SK-N-SH (cell line): ENCODE measurements at regions not wholly inside any gene's neighbourhood (a gene's known extent, or its start where the extent isn't known, plus 50 kb on each side); places are given as distances from the start of the nearest gene placed in this dataset.

Experiments used
- CTCF ChIA-PET: fragments of 300-600, 350-600 bp; formaldehyde crosslinking; extraction: SDS; loops from one replicate; lab custom pipeline; 2021; lab: Yijun Ruan, JAX
- POLR2A ChIA-PET: fragments of 350-600 bp; sonication (Branson Sonifier 250); formaldehyde crosslinking; extraction: SDS; loops from one replicate; lab custom pipeline; 2020; ENCODE audit warnings: antibody characterized with exemption, inconsistent platforms; lab: Yijun Ruan, JAX
- DNase-seq: peaks from one replicate; pipeline ENCODE4 v3.0.0; 2012
- H2AFZ ChIP-seq: fragments of 200-600 bp; sonication (generic); 2 replicates; pipeline ENCODE4 v1.8.1; 2016; ENCODE audit warnings: antibody characterized with exemption, mild to moderate bottlenecking, low read depth
- H3F3A ChIP-seq: fragments of 200-600 bp; sonication (generic); replicated peaks from 2 replicates; pipeline ENCODE3; 2016; ENCODE audit warnings: antibody characterized with exemption, mild to moderate bottlenecking; ENCODE audit not compliant: insufficient read depth
- H3K27ac ChIP-seq, 2 experiments: fragments of 200-500 bp in 1 of 2; fragments of 200-600 bp in 1 of 2; sonication (Bioruptor generic) in 1 of 2; sonication (generic), shearing (Covaris generic) in 1 of 2; 2 replicates each; pipeline versions ENCODE4 v1.5.1 to v1.6.1; 2014 to 2016; ENCODE audit warnings: low read depth in 2 of 2, inconsistent platforms in 1 of 2, low read length in 1 of 2, mild to moderate bottlenecking in 1 of 2, mixed read lengths in 1 of 2
- H3K27me3 ChIP-seq: fragments of 200-600 bp; sonication (generic), shearing (Covaris generic); 2 replicates; pipeline ENCODE4 v1.6.1; 2016; ENCODE audit warnings: mixed run types; ENCODE audit not compliant: insufficient read depth
- H3K36me3 ChIP-seq, 2 experiments: fragments of 200-500 bp in 1 of 2; fragments of 200-600 bp in 1 of 2; sonication (Bioruptor generic) in 1 of 2; sonication (generic) in 1 of 2; replicated peaks in 1 of 2; 2 replicates each; pipeline versions ENCODE3 to v1.5.1; 2014 to 2016; ENCODE audit warnings: low read length in 1 of 2, mild to moderate bottlenecking in 1 of 2; ENCODE audit not compliant: insufficient read depth in 2 of 2, control insufficient read depth in 1 of 2
- H3K4me1 ChIP-seq, 2 experiments: fragments of 200-500 bp in 1 of 2; fragments of 200-600 bp in 1 of 2; sonication (Bioruptor generic) in 1 of 2; sonication (generic), shearing (Covaris generic) in 1 of 2; 2 replicates each; pipeline versions ENCODE4 v1.5.1 to v1.6.1; 2014 to 2016; ENCODE audit warnings: low read depth in 1 of 2, low read length in 1 of 2, mixed run types in 1 of 2; ENCODE audit not compliant: insufficient read depth in 2 of 2, control insufficient read depth in 1 of 2
- H3K4me2 ChIP-seq: fragments of 200-600 bp; sonication (generic), shearing (Covaris generic); 2 replicates; pipeline ENCODE4 v1.6.1; 2017; ENCODE audit warnings: mixed run types
- H3K4me3 ChIP-seq, 2 experiments: fragments of 200-500 bp in 1 of 2; fragments of 200-600 bp in 1 of 2; sonication (Bioruptor generic) in 1 of 2; sonication (generic), shearing (Covaris generic) in 1 of 2; 2 replicates each; pipeline versions ENCODE4 v1.5.1 to v1.8.1; 2014 to 2016; ENCODE audit warnings: low read depth in 2 of 2, inconsistent platforms in 1 of 2, low read length in 1 of 2, mild to moderate bottlenecking in 1 of 2, mixed read lengths in 1 of 2, moderate library complexity in 1 of 2
- H3K79me2 ChIP-seq: fragments of 200-600 bp; sonication (generic); 2 replicates; pipeline ENCODE4 v1.8.1; 2017; ENCODE audit warnings: mild to moderate bottlenecking; ENCODE audit not compliant: insufficient read depth
- H3K9ac ChIP-seq: fragments of 200-600 bp; sonication (generic); 2 replicates; pipeline ENCODE4 v1.6.1; 2017; ENCODE audit warnings: mixed run types
- H3K9me2 ChIP-seq: fragments of 200-600 bp; sonication (generic); 2 replicates; pipeline ENCODE4 v1.6.1; 2017; ENCODE audit warnings: mixed run types
- H3K9me3 ChIP-seq: fragments of 200-600 bp; sonication (generic); 2 replicates; pipeline ENCODE4 v1.6.1; 2017; ENCODE audit warnings: mixed run types, mild to moderate bottlenecking, moderate library complexity
- H4K20me1 ChIP-seq: fragments of 200-600 bp; sonication (generic); 2 replicates; pipeline ENCODE4 v1.6.1; 2017; ENCODE audit warnings: mild to moderate bottlenecking, mixed run types; ENCODE audit not compliant: insufficient read depth
- CHD2 ChIP-seq: fragments of 150-350 bp; IDR thresholded peaks from 2 replicates; pipeline ENCODE4 v1.6.1; 2018; ENCODE audit warnings: low read length; ENCODE audit not compliant: partially characterized antibody
- CTCF ChIP-seq: fragments of 200-600 bp; sonication (generic); IDR thresholded peaks from 2 replicates; pipeline ENCODE4 v1.6.1; 2017; ENCODE audit warnings: antibody characterized with exemption, mild to moderate bottlenecking, moderate library complexity
- ELF1 ChIP-seq: IDR thresholded peaks from 2 replicates; pipeline ENCODE4 v1.4.0; 2012
- FOSL2 ChIP-seq: IDR thresholded peaks from 2 replicates; pipeline ENCODE4 v1.4.0; 2012; ENCODE audit warnings: low read depth, mild to moderate bottlenecking, moderate library complexity, borderline replicate concordance
- GABPA ChIP-seq: IDR thresholded peaks from 2 replicates; pipeline ENCODE4 v1.4.0; 2012; ENCODE audit warnings: low read depth, mild to moderate bottlenecking
- IRF3 ChIP-seq: fragments of 150-350 bp; IDR thresholded peaks from 2 replicates; pipeline ENCODE4 v1.6.1; 2016; ENCODE audit warnings: mild to moderate bottlenecking, low read depth, low read length
- MAX ChIP-seq: IDR thresholded peaks from 2 replicates; pipeline ENCODE4 v1.4.0; 2012; ENCODE audit warnings: low read depth
- MEF2A ChIP-seq: IDR thresholded peaks from 2 replicates; pipeline ENCODE4 v1.4.0; 2012; ENCODE audit warnings: low read depth, borderline replicate concordance
- NFIC ChIP-seq: IDR thresholded peaks from 2 replicates; pipeline ENCODE4 v1.4.0; 2012; ENCODE audit warnings: borderline replicate concordance
- NRF1 ChIP-seq: IDR thresholded peaks from 2 replicates; pipeline ENCODE4 v1.6.1; 2012; ENCODE audit warnings: low read depth, mild to moderate bottlenecking, low read length
- PBX3 ChIP-seq: IDR thresholded peaks from 2 replicates; pipeline ENCODE4; 2012
- POLR2AphosphoS5 ChIP-seq: IDR thresholded peaks from 2 replicates; pipeline ENCODE4 v1.6.1; 2012; ENCODE audit warnings: low read depth, low read length
- RAD21 ChIP-seq: IDR thresholded peaks from 2 replicates; pipeline ENCODE4 v1.6.1; 2012; ENCODE audit warnings: mild to moderate bottlenecking, low read length
- RFX5 ChIP-seq: IDR thresholded peaks from 2 replicates; pipeline ENCODE4 v1.6.1; 2012; ENCODE audit warnings: mild to moderate bottlenecking, improper control_type of control experiment, low read length
- RXRA ChIP-seq: IDR thresholded peaks from 2 replicates; pipeline ENCODE4 v1.4.0; 2012; ENCODE audit warnings: low read depth, mild to moderate bottlenecking, borderline replicate concordance
- SMC3 ChIP-seq: IDR thresholded peaks from 2 replicates; pipeline ENCODE4 v1.6.1; 2012; ENCODE audit warnings: low read depth, low read length, improper control_type of control experiment
- TCF12 ChIP-seq: IDR thresholded peaks from 2 replicates; pipeline ENCODE4 v1.4.0; 2012
- TEAD4 ChIP-seq: IDR thresholded peaks from 2 replicates; pipeline ENCODE4 v1.4.0; 2012; ENCODE audit warnings: mild to moderate bottlenecking, borderline replicate concordance; ENCODE audit not compliant: insufficient read depth
- USF2 ChIP-seq: fragments of 150-350 bp; IDR thresholded peaks from 2 replicates; pipeline ENCODE4 v1.6.1; 2017; ENCODE audit warnings: antibody characterized with exemption, low read length, low read depth, borderline replicate concordance
- WGBS: methylation state at CpG from one replicate; pipeline ENCODE4 v1.1.6; 2017; ENCODE audit warnings: low lambda C conversion rate; 5-methylcytosine and 5-hydroxymethylcytosine counted together

- TF ChIP-seq CTCF (no peak), RXRA (no peak), NRF1 (no peak), ELF1 (no peak), MEF2A (no peak)
Observed at GRCh38 chr10:109689785-109690184, 233.5 kb downstream of the XPNPEP1 start (continued).

- H3K36me3 ChIP-seq = no peaks in the 10 kb centered on the region
- H3K9me2 ChIP-seq = no peaks in the 10 kb centered on the region
- H3K4me3 ChIP-seq = no peak overlapping the region
- no peaks in the 10 kb centered on the region for H3K9me3 ChIP-seq
- no peak for TF ChIP-seq POLR2AphosphoS5
- TF ChIP-seq SMC3 = no peak
- no peak for TF ChIP-seq CTCF
- no peak for TF ChIP-seq RXRA
- TF ChIP-seq, all 33 proteins: peak for 0
- CTCF ChIA-PET = no interaction called here
- Histone ChIP-seq H3F3A (no peaks in the 10 kb centered on the region), H3K4me2 (no peak overlapping the region), H2AFZ (no peak overlapping the region), H3K4me1 (no peaks in the 10 kb centered on the region), H3K27me3 (no peaks in the 10 kb centered on the region), H4K20me1 (no peaks in the 10 kb centered on the region), H3K79me2 (no peaks in the 10 kb centered on the region), H3K27ac (no peak overlapping the region), H3K9ac (no peak overlapping the region)
- POLR2A ChIA-PET = no interaction called here
- DNase-seq = no peak
Observed at GRCh38 chr10:109679478-109679877, 243.8 kb downstream of the XPNPEP1 start.

GRCh38 chr10:109678857-109679256 lies 244.5 kb downstream of the XPNPEP1 start:
- Histone ChIP-seq H3K79me2 (no peaks in the 10 kb centered on the region), H2AFZ (no peak overlapping the region), H3K9me2 (no peaks in the 10 kb centered on the region), H3K27ac (no peak overlapping the region), H3K9ac (no peak overlapping the region), H3K4me2 (no peak overlapping the region), H3K36me3 (no peaks in the 10 kb centered on the region), H3K4me3 (no peak overlapping the region), H3F3A (no peaks in the 10 kb centered on the region), H3K27me3 (no peaks in the 10 kb centered on the region), H3K9me3 (no peaks in the 10 kb centered on the region), H3K4me1 (no peaks in the 10 kb centered on the region), H4K20me1 (no peaks in the 10 kb centered on the region)
- DNase-seq = no peak
- WGBS = 8% methylated on average over 1 of the region's 1 CpG
- ChIA-PET CTCF (no interaction called here), POLR2A (no interaction called here)
- no peak for TF ChIP-seq FOSL2
- no peak for TF ChIP-seq GABPA
- TF ChIP-seq CHD2 = no peak
- TF ChIP-seq MAX = no peak
- no peak for TF ChIP-seq NRF1
- no peak for TF ChIP-seq RFX5
- TF ChIP-seq RAD21 = no peak
- TF ChIP-seq SMC3 = no peak
- no peak for TF ChIP-seq POLR2AphosphoS5
- TF ChIP-seq TEAD4 = no peak
- TF ChIP-seq TCF12 = no peak
- TF ChIP-seq NFIC = no peak
- no peak for TF ChIP-seq MEF2A
- TF ChIP-seq USF2 = no peak
- TF ChIP-seq IRF3 = no peak
- no peak for TF ChIP-seq PBX3
- no peak for TF ChIP-seq RXRA
- TF ChIP-seq ELF1 = no peak
